Activated naive CD8-positive, alpha-beta T cell treated with anti-CD3 and anti-CD28 coated beads for 36 hours (primary cell): ENCODE measurements at regions not wholly inside any gene's neighbourhood (a gene's known extent, or its start where the extent isn't known, plus 50 kb on each side); places are given as distances from the start of the nearest gene placed in this dataset.

Source experiments
- DNase-seq: peaks from one replicate; pipeline ENCODE4 v3.0.0; 2021
- H3K27ac Mint-ChIP-seq: one replicate; pipeline ENCODE4 v1.8.0; 2022; ENCODE audit warnings: mild to moderate bottlenecking, moderate library complexity, mixed read lengths
- H3K27me3 Mint-ChIP-seq: one replicate; pipeline ENCODE4 v1.8.0; 2022; ENCODE audit warnings: mild to moderate bottlenecking, mixed read lengths
- H3K36me3 Mint-ChIP-seq: one replicate; pipeline ENCODE4 v1.8.0; 2021; ENCODE audit warnings: mild to moderate bottlenecking, mixed read lengths
- H3K4me1 Mint-ChIP-seq: one replicate; pipeline ENCODE4 v1.8.0; 2021; ENCODE audit warnings: mixed read lengths
- H3K4me3 Mint-ChIP-seq: one replicate; pipeline ENCODE4 v1.8.0; 2022; ENCODE audit warnings: mild to moderate bottlenecking, moderate library complexity, mixed read lengths
- H3K9me3 Mint-ChIP-seq: one replicate; pipeline ENCODE4 v1.8.0; 2022; ENCODE audit warnings: mixed read lengths

DNA sequence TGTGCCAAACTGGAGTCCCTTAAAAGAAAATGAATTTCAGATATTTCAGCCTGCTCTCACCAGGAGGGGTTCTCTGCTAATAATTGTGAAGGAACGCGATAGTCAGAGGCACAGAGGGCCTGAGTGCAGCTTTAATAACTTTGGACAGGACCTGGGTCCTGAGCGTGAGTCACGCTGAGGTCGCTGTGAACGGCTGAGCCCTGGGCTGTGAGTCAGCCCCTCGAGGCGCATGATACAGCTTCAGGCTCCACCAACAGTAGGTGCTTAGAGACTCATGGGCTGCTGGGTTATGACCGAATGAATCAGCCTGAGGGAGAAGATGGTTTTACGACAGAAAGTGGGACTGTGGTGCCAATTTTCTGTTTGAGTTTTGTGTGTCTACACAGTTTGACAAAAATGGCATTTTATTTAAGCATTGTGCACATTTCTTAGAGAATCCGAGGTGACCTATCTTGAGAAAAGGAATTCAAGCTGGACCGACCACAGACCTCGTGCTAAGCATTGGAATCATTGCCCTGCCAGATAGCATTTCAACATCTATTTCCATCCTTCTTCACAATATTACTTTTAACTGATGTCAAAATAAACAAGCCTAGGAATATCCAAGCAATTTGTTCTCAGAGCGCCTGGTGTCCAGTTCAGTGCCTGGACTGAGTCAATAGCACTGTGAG, 183.0 kb downstream of the THBS2 start:
- DNase-seq, result no peak
- H3K27me3 Mint-ChIP-seq, result peaks cover 11% of the 10 kb centered on the region
- peaks cover 2% of the 10 kb centered on the region for H3K9me3 Mint-ChIP-seq
- H3K27ac Mint-ChIP-seq, result no peak overlapping the region
- H3K4me3 Mint-ChIP-seq, result no peak overlapping the region
- H3K36me3 Mint-ChIP-seq, result no peaks in the 10 kb centered on the region
- H3K4me1 Mint-ChIP-seq, result no peaks in the 10 kb centered on the region

DNA sequence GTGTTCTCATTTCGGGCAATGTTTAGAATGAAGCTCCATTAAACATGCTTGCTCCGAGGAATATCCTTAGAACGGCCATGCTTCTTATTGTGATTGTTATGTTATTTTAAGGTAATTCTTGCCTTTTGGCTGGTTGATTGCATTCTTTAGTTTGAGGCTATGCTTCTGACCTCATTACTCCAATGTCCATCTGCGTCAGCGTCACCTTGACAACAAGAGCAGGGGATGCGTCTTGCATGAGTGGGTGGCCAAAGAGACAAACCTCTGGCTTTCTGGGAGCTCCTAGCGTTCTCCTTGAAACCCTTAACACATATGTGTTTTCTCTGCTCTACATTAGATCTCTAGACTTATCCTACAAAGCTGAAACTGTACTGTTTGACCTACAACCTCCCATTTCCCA, 184.3 kb downstream of the THBS2 start:
- H3K27me3 Mint-ChIP-seq, result peaks cover 21% of the 10 kb centered on the region
- no peak for DNase-seq
- H3K4me1 Mint-ChIP-seq, result no peaks in the 10 kb centered on the region
- H3K36me3 Mint-ChIP-seq, result no peaks in the 10 kb centered on the region
- no peak overlapping the region for H3K4me3 Mint-ChIP-seq
- H3K9me3 Mint-ChIP-seq, result peaks cover 2% of the 10 kb centered on the region
- no peak overlapping the region for H3K27ac Mint-ChIP-seq

DNA sequence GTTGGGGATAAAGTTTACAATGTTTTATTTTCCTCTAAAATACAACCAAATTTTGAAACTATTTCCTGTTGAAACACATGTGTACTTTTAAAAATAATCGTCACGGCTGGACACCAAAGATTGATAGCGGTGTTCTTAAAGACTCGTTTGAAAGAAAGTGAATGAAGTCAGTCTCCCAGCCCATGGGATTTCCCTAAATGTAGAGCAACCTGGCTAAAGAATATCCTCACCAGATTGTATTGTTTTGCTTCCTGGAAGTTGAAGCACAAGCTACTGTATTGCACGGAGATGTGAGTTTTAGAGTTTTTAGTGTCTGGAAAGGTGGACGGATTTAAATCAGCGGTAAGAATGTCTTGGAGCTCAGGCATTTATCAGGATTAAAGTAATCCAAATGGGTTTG, 189.5 kb downstream of the THBS2 start:
- DNase-seq, result no peak
- H3K27ac Mint-ChIP-seq, result no peak overlapping the region
- peaks cover 2% of the 10 kb centered on the region for H3K9me3 Mint-ChIP-seq
- H3K4me3 Mint-ChIP-seq, result no peak overlapping the region
- peaks cover 16% of the 10 kb centered on the region for H3K27me3 Mint-ChIP-seq
- H3K4me1 Mint-ChIP-seq, result no peaks in the 10 kb centered on the region
- H3K36me3 Mint-ChIP-seq, result no peaks in the 10 kb centered on the region

- Mint-ChIP-seq H3K27ac (no peak overlapping the region), H3K9me3 (peaks cover under 1% of the 10 kb centered on the region), H3K27me3 (peaks cover 22% of the 10 kb centered on the region), H3K36me3 (no peaks in the 10 kb centered on the region), H3K4me3 (no peak overlapping the region), H3K4me1 (no peaks in the 10 kb centered on the region)
- DNase-seq, result no peak
Observed at GRCh38 chr6:169062272-169062671, 191.4 kb downstream of the THBS2 start.

DNA sequence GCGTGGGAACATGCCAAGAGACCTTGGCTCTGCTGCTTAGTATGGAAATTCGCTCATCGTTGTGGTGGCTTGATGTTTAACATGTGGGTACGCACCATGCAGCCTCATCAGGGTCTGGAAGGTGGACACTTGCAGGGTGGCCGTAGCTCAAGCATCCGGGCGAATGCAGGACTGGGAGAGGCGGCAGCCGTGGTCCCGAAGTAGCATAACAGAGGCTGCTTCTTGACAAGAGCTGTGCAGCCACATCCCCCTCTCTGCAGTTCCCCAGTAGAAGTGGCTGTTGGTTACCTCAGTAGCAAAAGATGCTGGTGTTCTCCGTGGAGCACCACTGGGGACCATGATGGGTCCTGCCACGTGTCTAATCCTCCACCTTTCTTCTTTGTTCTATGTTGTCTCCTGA, 195.0 kb downstream of the THBS2 start:
- Mint-ChIP-seq H3K9me3 (peaks cover 4% of the 10 kb centered on the region), H3K4me1 (no peaks in the 10 kb centered on the region), H3K36me3 (no peaks in the 10 kb centered on the region), H3K27ac (no peak overlapping the region), H3K4me3 (no peak overlapping the region), H3K27me3 (peaks cover 7% of the 10 kb centered on the region)
- no peak for DNase-seq

DNA sequence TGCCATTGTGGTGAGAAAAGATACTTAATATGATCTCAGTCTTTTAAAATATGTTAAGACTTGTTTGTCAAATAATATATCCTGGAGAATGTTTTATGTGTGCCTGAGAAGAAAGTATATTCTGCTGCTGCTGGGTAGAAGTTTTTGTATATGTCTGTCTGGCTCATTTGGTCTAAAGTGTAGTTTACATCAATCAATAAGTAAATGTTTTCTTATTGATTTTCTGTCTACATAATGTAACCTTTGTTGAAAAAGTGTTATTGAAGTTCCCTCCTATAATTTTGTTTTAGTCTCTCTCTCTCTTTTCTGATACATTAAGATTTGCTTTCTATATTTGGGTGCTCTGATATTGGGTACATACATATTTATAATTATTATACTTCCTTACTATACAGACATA, 201.2 kb downstream of the THBS2 start:
- Mint-ChIP-seq H3K27ac (no peak overlapping the region), H3K4me3 (no peak overlapping the region), H3K9me3 (peaks cover 4% of the 10 kb centered on the region), H3K36me3 (no peaks in the 10 kb centered on the region), H3K27me3 (peaks cover 19% of the 10 kb centered on the region), H3K4me1 (no peaks in the 10 kb centered on the region)
- no peak for DNase-seq

DNA sequence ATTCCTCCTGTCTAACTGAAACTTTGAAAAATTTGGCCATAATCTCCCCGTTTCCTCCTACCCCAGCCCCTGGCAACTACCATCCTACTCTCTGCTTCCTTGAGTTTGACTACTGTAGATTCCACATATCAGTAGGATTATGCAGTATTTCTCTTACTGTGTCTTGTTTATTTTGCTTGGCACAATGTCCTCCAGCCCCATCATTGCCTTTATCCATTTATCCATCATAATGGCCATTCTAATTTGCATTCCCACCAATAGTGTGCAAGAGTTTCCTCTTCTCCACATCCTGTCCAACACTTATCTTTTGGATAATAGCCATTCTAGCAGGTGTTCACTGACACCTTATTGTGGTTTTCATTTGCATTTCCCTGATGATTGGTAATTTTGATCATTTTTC, 202.3 kb downstream of the THBS2 start:
- Mint-ChIP-seq H3K27me3 (peaks cover 16% of the 10 kb centered on the region), H3K9me3 (peaks cover 3% of the 10 kb centered on the region), H3K4me1 (no peaks in the 10 kb centered on the region), H3K27ac (no peak overlapping the region), H3K4me3 (no peak overlapping the region), H3K36me3 (no peaks in the 10 kb centered on the region)
- DNase-seq, result no peak

DNA sequence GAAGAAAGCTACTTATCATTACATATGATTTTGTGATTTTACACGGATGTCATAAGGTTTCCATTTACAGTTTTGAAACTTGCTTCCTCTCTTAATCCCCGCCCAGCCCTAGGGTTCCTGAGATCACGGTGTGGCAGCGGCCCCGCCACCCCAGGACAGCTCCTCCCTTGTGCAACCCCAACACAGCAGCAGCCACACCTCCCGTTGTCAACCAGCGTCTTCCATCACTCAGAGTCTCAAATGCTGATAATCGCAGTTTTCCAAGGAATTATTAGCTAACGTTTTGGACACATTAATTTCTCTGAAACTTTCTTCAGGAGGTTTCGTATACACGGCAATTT, 204.8 kb downstream of the THBS2 start:
- H3K4me3 Mint-ChIP-seq, result no peak overlapping the region
- no peaks in the 10 kb centered on the region for H3K4me1 Mint-ChIP-seq
- H3K27ac Mint-ChIP-seq, result no peak overlapping the region
- H3K27me3 Mint-ChIP-seq, result peaks cover 16% of the 10 kb centered on the region
- no peaks in the 10 kb centered on the region for H3K36me3 Mint-ChIP-seq
- no peaks in the 10 kb centered on the region for H3K9me3 Mint-ChIP-seq
- no peak for DNase-seq

GRCh38 chr6:169048185-169048864, 205.3 kb downstream of the THBS2 start:
- DNase-seq, result no peak
- H3K27ac Mint-ChIP-seq, result no peak overlapping the region
- H3K36me3 Mint-ChIP-seq, result no peaks in the 10 kb centered on the region
- peaks cover 13% of the 10 kb centered on the region for H3K27me3 Mint-ChIP-seq
- no peaks in the 10 kb centered on the region for H3K4me1 Mint-ChIP-seq
- no peak overlapping the region for H3K4me3 Mint-ChIP-seq
- H3K9me3 Mint-ChIP-seq, result no peaks in the 10 kb centered on the region

DNA sequence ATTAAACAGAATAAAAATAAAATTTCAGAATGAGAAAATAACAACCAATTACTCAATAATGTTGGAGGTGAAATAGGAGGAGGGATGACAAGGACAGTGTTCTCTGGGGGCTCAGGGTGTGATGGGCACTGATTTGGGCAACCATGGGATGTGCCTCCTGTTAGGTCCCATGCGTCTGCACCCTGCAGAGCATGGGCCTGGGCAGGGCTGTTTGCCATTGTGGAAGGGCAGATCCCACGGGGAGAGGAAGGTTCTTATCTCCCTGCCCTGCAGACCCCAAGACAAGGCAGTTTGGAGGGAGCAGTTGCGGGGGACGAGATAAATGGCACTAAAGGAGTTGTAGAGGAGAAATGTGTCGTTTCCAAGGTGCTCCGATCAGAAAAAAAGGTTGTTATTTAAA, 206.3 kb downstream of the THBS2 start:
- Mint-ChIP-seq H3K4me3 (no peak overlapping the region), H3K27me3 (peaks cover 10% of the 10 kb centered on the region), H3K36me3 (no peaks in the 10 kb centered on the region), H3K27ac (no peak overlapping the region), H3K9me3 (no peaks in the 10 kb centered on the region), H3K4me1 (no peaks in the 10 kb centered on the region)
- no peak for DNase-seq

DNA sequence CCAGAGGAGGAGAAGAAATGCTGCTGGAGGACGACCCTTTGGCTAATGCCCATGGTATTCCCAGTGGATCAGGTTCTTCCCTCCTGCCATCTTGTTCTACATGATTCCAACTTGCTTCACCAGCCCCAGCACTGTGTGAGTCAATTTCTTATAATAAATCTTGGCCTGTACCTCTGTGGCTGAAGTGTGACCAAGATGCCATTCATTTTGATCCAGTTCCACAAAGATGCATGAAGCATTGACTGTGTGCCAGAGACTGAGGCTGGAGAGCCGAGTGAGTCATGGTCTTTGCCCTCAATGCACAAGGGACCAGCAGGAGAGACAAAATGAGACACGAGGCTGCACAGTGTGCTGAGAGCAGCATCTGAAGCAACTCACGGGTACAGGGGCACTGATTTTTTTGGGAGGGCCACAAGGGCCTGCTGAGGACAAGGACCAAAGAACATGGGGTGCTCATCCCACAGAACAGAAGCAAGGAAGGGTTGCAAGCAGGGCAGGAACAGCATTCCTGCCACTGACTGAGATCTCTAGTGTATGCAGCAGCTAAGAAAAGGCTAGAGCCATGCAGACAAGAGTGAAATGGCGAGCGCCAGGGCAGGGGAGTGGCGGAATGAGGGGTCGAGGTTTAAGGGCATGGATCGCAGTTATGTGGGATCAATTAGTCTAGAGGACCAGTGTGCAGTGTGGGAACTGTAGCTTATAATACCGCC, 207.0 kb downstream of the THBS2 start:
- no peak for DNase-seq
- Mint-ChIP-seq H3K27ac (no peak overlapping the region), H3K4me3 (no peak overlapping the region), H3K27me3 (peaks cover 8% of the 10 kb centered on the region), H3K36me3 (no peaks in the 10 kb centered on the region), H3K4me1 (no peaks in the 10 kb centered on the region), H3K9me3 (no peaks in the 10 kb centered on the region)

DNA sequence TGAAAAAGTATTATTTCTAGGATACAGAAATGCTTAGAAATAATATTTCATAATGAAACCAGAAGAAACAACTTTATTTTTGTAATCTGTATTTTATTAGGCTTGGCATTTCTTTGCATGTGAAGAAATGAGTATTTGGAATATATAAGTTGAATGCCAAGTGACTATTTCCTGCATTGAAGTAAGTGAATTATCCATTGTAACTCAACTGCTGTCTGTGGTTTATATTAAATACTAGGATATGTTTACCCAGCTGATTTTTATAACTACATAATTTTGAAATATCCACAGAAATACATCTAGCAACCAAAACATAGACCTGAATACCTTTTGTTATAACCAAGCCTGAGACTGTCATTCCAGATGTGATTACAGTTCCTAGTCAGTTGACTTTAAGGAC, 207.6 kb downstream of the THBS2 start:
- Mint-ChIP-seq H3K9me3 (no peaks in the 10 kb centered on the region), H3K36me3 (no peaks in the 10 kb centered on the region), H3K27ac (no peak overlapping the region), H3K27me3 (peaks cover 2% of the 10 kb centered on the region), H3K4me3 (no peak overlapping the region), H3K4me1 (no peaks in the 10 kb centered on the region)
- DNase-seq, result no peak

DNA sequence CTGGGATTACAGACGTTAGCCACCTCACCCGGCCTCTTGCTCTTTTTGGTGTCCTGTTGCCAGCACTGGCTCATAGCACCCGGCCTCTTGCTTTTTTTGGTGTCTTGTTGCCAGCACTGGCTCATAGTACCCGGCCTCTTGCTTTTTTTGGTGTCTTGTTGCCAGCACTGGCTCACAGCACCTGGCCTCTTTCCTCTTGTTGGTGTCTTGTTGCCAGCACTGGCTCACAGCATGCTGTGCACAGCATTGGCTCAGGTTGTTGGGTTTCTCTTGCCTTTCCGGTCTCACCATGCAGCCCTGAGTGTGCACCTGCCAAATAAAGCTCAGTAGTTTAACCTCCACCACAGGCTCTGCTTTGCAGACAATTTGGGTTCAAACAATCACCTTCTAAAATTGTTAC, 208.2 kb downstream of the THBS2 start:
- H3K9me3 Mint-ChIP-seq, result no peaks in the 10 kb centered on the region
- no peak overlapping the region for H3K27ac Mint-ChIP-seq
- no peaks in the 10 kb centered on the region for H3K27me3 Mint-ChIP-seq
- H3K4me1 Mint-ChIP-seq, result no peaks in the 10 kb centered on the region
- H3K36me3 Mint-ChIP-seq, result no peaks in the 10 kb centered on the region
- DNase-seq, result no peak
- H3K4me3 Mint-ChIP-seq, result no peak overlapping the region

GRCh38 chr6:169044381-169045230, 209.0 kb downstream of the THBS2 start:
- Mint-ChIP-seq H3K27me3 (no peaks in the 10 kb centered on the region), H3K4me3 (no peak overlapping the region), H3K27ac (no peak overlapping the region), H3K4me1 (no peaks in the 10 kb centered on the region), H3K36me3 (no peaks in the 10 kb centered on the region), H3K9me3 (no peaks in the 10 kb centered on the region)
- DNase-seq, result no peak

DNA sequence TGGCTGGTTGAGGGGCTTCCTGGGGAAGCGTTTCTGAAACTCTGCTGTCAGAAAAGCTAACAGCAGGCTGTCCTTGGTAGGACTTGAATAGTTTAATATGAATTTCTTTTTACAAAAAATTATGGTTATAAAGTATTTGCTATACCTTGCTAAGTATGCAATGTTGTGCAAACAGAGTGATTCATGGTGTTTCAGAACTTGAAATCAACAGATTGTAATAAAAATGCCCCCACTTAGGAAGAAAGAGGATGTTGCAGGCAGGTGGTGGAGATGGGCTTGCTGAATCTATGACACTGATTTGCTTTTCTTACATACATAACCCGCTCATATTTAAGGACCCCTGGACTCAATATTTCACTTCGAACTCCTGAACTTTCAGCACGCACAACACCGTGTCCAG, 211.6 kb downstream of the THBS2 start:
- peaks cover 6% of the 10 kb centered on the region for H3K9me3 Mint-ChIP-seq
- no peaks in the 10 kb centered on the region for H3K36me3 Mint-ChIP-seq
- H3K27ac Mint-ChIP-seq, result no peak overlapping the region
- no peak overlapping the region for H3K4me3 Mint-ChIP-seq
- peaks cover 3% of the 10 kb centered on the region for H3K27me3 Mint-ChIP-seq
- no peak for DNase-seq
- no peaks in the 10 kb centered on the region for H3K4me1 Mint-ChIP-seq
